KOPT-K1 (cell line): ENCODE measurements at regions not wholly inside any gene's neighbourhood (a gene's known extent, or its start where the extent isn't known, plus 50 kb on each side); places are given as distances from the start of the nearest gene placed in this dataset.
"Not testable (repeated sequence)": the region's sequence is repeated elsewhere in the genome, so short reads cannot be mapped to it uniquely, and the experiment has no call there.

Source experiments
- H3K27ac ChIP-seq: fragments of 200-600 bp; sonication (generic); 2 replicates; pipeline ENCODE4 v1.5.1; 2016; ENCODE audit warnings: antibody characterized with exemption, mild to moderate bottlenecking, low read depth, low read length; ENCODE audit not compliant: poor library complexity, severe bottlenecking
- H3K36me3 ChIP-seq: fragments of 200-600 bp; sonication (generic); 2 replicates; pipeline ENCODE4 v1.5.1; 2017; ENCODE audit warnings: antibody characterized with exemption, mild to moderate bottlenecking, low read length, moderate library complexity; ENCODE audit not compliant: insufficient read depth
- H3K9me3 ChIP-seq: fragments of 200-600 bp; sonication (generic); 2 replicates; pipeline ENCODE4 v1.5.1; 2017; ENCODE audit warnings: antibody characterized with exemption, low read length, mild to moderate bottlenecking; ENCODE audit not compliant: insufficient read depth, poor library complexity, severe bottlenecking

- Histone ChIP-seq H3K9me3 (peaks cover 6% of the 10 kb centered on the region), H3K36me3 (no peaks in the 10 kb centered on the region), H3K27ac (no peak overlapping the region)
Observed at GRCh38 chr5:67774267-67774552, 441.3 kb upstream of the PIK3R1 start.

DNA sequence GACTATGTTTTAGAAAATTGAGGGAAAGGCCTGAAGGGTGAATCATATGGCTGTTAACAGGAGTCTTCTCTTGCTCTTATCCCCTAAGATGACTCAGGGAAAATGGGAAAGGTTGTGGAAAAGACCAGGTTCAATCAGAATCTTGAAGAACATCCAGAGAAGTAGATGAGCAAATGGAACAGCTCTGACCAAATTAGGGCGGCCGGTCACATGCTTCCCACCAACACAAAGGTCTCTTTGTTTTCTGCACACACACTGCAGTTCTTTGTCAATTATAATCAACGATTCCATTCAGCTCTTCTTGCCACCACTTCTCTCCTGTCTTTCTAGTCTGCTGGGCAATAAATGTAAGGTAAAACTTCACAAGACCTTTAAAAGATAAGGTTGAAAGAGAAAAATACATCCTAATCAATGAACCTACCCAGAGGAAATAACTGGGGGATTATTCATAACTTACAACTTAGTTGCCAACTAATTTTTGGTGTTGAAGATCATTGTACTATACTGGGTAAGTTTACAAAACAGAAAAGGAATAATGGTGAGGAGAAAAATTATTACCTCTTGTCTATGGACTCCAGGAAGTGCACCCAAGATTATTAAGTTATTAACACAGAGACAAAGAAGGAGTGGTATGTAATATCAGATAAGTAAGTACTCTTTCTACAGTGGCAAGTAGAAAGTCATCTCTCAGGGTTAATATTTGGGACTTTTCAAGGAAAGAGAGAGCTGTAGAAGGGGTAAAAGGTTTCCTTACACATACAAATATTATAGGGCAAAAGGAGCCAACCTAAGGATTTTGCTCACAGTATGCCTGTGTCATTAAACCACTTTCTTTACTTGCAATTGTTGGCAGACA is 441.9 kb upstream of the PIK3R1 start:
- Histone ChIP-seq H3K9me3 (peaks cover 6% of the 10 kb centered on the region), H3K27ac (no peak overlapping the region), H3K36me3 (no peaks in the 10 kb centered on the region)

DNA sequence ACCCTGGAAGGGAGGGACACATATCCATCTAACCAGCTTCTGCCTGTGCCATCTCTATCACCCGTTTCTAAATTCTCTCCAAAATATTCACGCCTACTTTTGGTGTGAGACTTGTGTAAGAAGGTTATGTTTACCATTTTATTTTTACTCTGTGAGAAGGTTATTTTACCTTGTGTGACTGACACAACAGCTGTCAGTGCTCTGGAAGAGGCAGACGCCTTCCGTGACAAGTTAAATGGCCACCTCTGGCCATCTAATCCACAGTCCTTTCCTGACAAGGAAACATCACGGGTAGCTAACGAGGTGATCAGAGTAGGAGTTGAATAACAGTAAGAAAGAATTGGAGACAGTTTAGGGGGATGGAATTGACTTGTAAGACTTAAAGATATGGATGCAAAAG is 443.8 kb upstream of the PIK3R1 start:
- no peaks in the 10 kb centered on the region for H3K36me3 ChIP-seq
- no peak overlapping the region for H3K27ac ChIP-seq
- no peaks in the 10 kb centered on the region for H3K9me3 ChIP-seq

DNA sequence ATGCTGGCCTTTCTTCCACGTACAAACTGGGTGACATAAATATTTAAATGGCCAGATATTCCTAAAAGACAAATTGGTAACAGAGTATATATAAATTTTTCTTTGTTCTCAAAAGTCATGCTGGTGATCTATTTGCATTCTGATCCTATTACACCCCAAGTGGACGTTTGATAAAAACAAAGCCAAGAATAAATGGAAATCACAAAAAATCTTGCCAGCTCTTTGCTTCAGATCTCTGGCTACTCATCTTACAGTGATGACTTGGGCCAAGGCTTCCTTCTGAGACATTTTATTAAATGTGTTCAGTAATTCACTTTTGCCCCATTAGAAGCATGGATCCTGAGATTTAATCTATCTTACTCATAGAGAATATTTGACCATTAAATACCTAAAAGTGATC is 444.3 kb upstream of the PIK3R1 start:
- Histone ChIP-seq H3K36me3 (no peaks in the 10 kb centered on the region), H3K9me3 (no peaks in the 10 kb centered on the region), H3K27ac (no peak overlapping the region)

DNA sequence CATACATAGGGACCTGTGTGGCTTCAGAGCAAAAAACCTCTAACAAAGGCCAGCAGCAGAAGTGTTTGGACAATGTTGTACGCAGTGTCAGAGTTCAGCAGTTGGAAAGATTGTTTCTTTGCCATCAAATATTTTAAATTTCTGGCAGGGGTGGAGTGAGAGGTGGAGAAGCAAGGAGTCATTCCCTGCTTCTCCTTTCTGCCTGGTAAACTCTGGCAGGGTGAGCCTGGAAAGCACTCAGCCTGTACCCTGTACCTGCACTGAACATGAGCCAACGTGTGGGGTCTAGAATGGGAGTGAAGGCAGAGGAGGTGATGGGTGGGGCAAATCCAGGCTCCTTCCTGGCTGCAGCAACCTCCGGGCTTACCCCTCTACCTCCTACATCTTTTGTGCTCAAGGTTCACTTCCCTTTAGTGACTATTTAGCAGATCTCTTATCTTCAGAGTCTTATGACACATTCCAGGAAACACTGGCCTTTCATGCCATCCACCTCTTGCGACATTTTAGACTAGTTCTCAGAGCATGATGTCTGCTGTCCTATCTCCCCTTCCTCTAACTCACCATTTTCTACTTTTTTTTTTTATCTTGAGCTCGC is 445.0 kb upstream of the PIK3R1 start:
- no peak overlapping the region for H3K27ac ChIP-seq

GRCh38 chr5:67765697-67766096 is 449.9 kb upstream of the PIK3R1 start:
- no peaks in the 10 kb centered on the region for H3K36me3 ChIP-seq
- no peak overlapping the region for H3K27ac ChIP-seq
- no peaks in the 10 kb centered on the region for H3K9me3 ChIP-seq

More for the DNA sequence above, 445.0 kb upstream of the PIK3R1 start:
- H3K36me3 ChIP-seq, result no peaks in the 10 kb centered on the region
- no peaks in the 10 kb centered on the region for H3K9me3 ChIP-seq

DNA sequence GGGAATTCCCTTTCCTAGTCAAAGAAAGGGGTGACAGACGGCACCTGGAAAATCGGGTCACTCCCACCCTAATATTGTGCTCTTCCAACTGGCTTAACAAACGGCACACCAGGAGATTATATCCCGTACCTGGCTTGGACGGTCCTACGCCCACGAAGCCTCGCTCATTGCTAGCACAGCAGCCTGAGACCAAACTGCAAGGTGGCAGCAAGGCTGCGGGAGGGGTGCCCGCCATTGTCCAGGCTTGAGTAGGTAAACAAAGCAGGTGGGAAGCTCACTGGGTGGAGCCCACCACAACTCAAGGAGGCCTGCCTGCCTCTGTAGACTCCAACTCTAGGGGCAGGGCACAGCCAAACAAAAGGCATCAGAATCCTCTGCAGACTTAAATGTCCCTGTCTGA is 457.8 kb upstream of the PIK3R1 start:
- H3K9me3 ChIP-seq, H3K27ac ChIP-seq, H3K36me3 ChIP-seq: not testable (repeated sequence)

DNA sequence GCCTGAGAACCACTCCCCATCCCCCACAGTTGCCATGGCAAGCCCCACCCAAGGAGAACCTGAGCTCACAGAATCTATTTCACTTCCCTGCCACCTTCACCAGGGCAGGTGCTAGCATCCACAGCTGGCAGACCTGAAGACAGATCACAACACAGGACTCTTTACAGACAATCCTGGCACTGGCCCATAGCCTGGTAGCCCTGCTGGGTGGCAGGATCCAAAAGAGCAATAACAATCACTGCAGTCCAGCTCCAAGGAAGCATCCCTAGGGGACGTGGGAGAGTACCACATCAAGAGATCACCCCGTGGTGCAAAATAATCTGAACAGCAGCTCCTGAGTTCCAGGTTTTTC is 463.2 kb upstream of the PIK3R1 start:
- Histone ChIP-seq H3K36me3 (no peaks in the 10 kb centered on the region), H3K9me3 (peaks cover 13% of the 10 kb centered on the region), H3K27ac (no peak overlapping the region)

DNA sequence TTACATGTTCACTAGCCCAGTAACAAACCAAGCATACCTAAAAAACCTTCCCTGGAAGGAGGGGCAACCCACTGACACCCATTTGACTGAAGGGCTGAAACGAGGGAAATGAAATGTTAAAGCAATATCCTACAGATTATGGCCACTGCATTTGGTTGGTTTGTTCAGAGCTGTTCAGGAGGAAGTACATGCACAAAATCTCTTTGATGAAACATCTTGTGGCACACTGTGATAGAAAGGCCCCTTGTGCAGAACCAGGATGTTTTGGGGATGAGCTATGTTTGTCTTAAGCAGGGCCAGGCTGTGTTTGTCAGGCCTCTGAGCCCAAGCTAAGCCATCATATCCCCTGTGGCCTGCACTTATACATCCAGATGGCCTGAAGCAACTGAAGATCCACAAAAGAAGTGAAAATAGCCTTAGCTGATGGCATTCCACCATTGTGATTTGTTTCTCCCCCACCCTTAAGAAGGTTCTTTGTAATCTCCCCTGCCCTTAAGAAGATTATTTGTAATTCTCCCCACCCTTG is 467.3 kb upstream of the PIK3R1 start:
- Histone ChIP-seq H3K9me3 (peaks cover 11% of the 10 kb centered on the region), H3K27ac (no peak overlapping the region), H3K36me3 (no peaks in the 10 kb centered on the region)

DNA sequence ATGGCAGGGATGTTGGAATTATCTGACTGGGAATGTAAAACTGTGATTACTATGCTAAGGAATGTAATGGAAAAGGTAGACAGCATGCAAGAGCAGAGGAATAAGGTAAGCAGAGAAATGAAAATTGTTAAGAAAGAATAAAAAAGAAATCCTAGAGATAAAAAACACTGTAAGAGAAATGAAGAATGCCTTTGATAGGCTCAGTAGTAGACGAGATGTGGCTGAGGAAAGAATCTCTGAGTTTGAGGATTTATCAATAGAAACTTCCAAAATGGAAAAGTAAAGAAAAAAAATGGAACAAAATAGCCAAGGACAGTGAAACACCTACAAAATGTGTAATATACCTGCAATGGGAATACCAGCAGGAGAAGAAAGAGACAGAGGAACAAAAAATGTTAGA is 468.5 kb upstream of the PIK3R1 start:
- peaks cover 5% of the 10 kb centered on the region for H3K9me3 ChIP-seq
- no peak overlapping the region for H3K27ac ChIP-seq
- H3K36me3 ChIP-seq, result no peaks in the 10 kb centered on the region

GRCh38 chr5:67746608-67747007 is 468.9 kb upstream of the PIK3R1 start:
- not testable (repeated sequence) for H3K36me3 ChIP-seq, H3K9me3 ChIP-seq, H3K27ac ChIP-seq

- no peaks in the 10 kb centered on the region for H3K36me3 ChIP-seq
- peaks cover 5% of the 10 kb centered on the region for H3K9me3 ChIP-seq
- H3K27ac ChIP-seq, result no peak overlapping the region
Observed at GRCh38 chr5:67746103-67746502, 469.5 kb upstream of the PIK3R1 start.

- Histone ChIP-seq H3K36me3 (no peaks in the 10 kb centered on the region), H3K27ac (no peak overlapping the region), H3K9me3 (no peaks in the 10 kb centered on the region)
Observed at GRCh38 chr5:67732921-67733320, 482.6 kb upstream of the PIK3R1 start.

DNA sequence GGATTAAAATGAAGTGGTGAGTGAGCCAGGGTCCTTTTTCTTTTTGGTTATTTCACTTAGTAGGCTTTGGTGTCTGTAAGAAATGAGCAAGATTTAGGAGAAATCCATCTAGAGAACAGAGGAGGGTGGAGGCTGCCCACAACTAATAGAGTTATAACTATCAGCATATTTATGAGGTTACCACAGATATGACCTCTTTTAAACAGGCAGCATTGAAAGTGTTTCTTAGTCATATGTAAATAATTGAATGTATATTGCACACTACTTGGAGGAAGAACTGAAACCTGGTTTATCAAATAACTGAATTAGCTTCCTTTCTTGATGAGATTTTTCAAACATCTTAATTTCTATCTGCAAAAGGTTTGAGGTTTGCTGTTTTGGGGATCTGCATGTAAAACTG is 483.1 kb upstream of the PIK3R1 start:
- Histone ChIP-seq H3K36me3 (no peaks in the 10 kb centered on the region), H3K27ac (no peak overlapping the region), H3K9me3 (no peaks in the 10 kb centered on the region)

GRCh38 chr5:67731886-67732285 is 483.7 kb upstream of the PIK3R1 start:
- Histone ChIP-seq H3K9me3 (no peaks in the 10 kb centered on the region), H3K27ac (no peak overlapping the region), H3K36me3 (no peaks in the 10 kb centered on the region)

- Histone ChIP-seq H3K27ac (no peak overlapping the region), H3K9me3 (no peaks in the 10 kb centered on the region), H3K36me3 (no peaks in the 10 kb centered on the region)
Observed at GRCh38 chr5:67730917-67731474, 484.6 kb upstream of the PIK3R1 start.
